NB4 (cell line): ENCODE measurements at regions not wholly inside any gene's neighbourhood (a gene's known extent, or its start where the extent isn't known, plus 50 kb on each side); places are given as distances from the start of the nearest gene placed in this dataset.

Experiments used
- DNase-seq: peaks from one replicate; pipeline ENCODE4 v3.0.0; 2010; ENCODE audit warnings: low read depth
- H3K4me3 ChIP-seq: one replicate; pipeline ENCODE4 v1.5.1; 2011; ENCODE audit warnings: mild to moderate bottlenecking, low read depth, low read length, moderate library complexity
- MYC ChIP-seq: IDR thresholded peaks from 2 replicates; pipeline ENCODE4 v1.6.1; 2011; ENCODE audit warnings: low read depth, low read length
- POLR2A ChIP-seq: IDR thresholded peaks from 2 replicates; pipeline ENCODE4 v1.6.1; 2011; ENCODE audit warnings: mild to moderate bottlenecking; ENCODE audit not compliant: insufficient read length; ENCODE audit errors: extremely low read depth
- TF ChIP-seq, protein P1 (sequence below): IDR thresholded peaks from 2 replicates; pipeline ENCODE4 v1.6.1; 2011; ENCODE audit warnings: low read depth, low read length
- TF ChIP-seq, protein P2 (sequence below): IDR thresholded peaks from one replicate; pipeline ENCODE4 v1.5.1; 2012; ENCODE audit warnings: low read depth, low read length

DNA sequence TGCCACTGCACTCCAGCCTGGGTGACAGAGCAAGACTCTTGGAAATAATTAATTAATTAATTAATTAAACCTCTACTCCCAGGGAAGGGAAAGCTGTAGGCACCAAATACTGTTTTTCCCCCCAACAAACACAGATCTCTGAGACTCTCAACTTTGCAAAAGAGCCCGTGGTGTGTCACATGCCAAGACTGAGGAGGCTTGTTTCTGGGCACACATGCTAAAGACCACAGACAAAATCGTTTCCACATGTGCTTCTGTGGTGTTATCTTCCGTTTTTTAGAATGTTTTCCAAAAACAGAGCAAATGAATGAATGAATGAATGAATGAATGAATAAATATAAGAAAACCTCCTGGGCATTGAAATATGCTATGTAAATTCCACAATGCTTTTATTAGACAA, 55.6 kb upstream of the ATXN1 start:
- DNase-seq, result no peak
- no peak overlapping the region for H3K4me3 ChIP-seq
- TF ChIP-seq MYC, result no peak
- TF ChIP-seq, protein P1, sequence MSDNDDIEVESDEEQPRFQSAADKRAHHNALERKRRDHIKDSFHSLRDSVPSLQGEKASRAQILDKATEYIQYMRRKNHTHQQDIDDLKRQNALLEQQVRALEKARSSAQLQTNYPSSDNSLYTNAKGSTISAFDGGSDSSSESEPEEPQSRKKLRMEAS, result no peak
- TF ChIP-seq, protein P2, sequence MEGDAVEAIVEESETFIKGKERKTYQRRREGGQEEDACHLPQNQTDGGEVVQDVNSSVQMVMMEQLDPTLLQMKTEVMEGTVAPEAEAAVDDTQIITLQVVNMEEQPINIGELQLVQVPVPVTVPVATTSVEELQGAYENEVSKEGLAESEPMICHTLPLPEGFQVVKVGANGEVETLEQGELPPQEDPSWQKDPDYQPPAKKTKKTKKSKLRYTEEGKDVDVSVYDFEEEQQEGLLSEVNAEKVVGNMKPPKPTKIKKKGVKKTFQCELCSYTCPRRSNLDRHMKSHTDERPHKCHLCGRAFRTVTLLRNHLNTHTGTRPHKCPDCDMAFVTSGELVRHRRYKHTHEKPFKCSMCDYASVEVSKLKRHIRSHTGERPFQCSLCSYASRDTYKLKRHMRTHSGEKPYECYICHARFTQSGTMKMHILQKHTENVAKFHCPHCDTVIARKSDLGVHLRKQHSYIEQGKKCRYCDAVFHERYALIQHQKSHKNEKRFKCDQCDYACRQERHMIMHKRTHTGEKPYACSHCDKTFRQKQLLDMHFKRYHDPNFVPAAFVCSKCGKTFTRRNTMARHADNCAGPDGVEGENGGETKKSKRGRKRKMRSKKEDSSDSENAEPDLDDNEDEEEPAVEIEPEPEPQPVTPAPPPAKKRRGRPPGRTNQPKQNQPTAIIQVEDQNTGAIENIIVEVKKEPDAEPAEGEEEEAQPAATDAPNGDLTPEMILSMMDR, result no peak
- TF ChIP-seq POLR2A, result no peak

DNA sequence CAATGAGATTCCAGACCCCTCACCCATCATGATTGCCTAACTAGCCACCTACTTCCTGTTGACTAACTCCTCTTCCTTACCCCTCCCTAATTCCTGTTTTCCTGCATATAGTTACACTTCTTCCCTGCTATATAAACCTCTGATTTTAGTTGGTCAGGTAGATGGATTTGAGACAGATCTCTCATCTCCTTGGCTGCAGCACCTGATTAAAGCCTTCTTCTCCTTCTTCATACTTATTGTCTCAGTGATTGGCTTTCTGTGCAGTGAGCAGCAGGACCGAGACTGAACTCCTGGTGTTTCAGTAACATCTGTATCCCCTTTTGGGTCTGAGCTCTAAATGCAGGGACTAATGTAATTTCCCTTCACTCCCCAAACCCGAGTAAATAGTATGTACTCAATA, 51.7 kb upstream of the ATXN1 start:
- no peak for DNase-seq
- no peak for TF ChIP-seq MYC
- H3K4me3 ChIP-seq, result no peak overlapping the region

DNA sequence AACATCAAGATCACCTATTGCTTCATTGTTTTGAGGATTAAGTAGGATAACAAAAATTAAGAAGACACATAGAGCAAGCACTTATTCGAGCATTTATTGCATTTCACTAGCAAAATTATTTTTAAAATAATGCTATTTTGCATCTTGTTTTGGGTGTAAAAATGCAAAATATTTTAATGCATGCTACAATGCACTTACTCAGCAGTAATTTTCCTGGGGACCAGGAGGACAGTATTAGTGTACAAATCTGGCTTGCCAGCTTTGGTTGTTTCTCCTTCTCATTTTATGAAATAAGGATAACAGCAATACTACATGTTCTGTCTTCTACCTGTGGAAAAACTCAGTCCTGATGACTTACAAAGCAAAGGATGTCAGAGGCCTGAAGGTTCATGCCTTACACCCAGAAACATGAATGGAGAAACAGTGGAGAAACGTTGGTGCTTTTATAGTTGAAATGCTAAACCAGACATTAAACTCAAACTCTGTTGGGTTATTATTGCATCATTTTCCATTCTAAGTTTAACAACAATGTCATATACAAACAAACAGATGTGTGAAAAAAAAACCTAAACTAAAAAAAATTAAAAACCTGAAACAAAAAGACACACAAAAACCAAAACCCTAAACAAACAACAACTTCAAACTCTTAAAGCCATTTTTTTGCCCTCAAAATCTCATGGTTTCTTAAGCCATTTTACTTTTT, 50.2 kb upstream of the ATXN1 start:
- no peak overlapping the region for H3K4me3 ChIP-seq
- DNase-seq, result no peak
- TF ChIP-seq, protein P2, result no peak
- TF ChIP-seq POLR2A, result no peak
- TF ChIP-seq, protein P1, result no peak
- TF ChIP-seq MYC, result no peak
